Panc1 (cell line): ENCODE measurements at regions not wholly inside any gene's neighbourhood (a gene's known extent, or its start where the extent isn't known, plus 50 kb on each side); places are given as distances from the start of the nearest gene placed in this dataset.

ENCODE experiments used
- CTCF ChIP-seq: fragments of 450-650 bp; IDR thresholded peaks from 2 replicates; pipeline ENCODE4 v1.5.1; 2017; ENCODE audit warnings: mild to moderate bottlenecking
- POLR2AphosphoS5 ChIP-seq: IDR thresholded peaks from 2 replicates; pipeline ENCODE4 v1.6.1; 2012; ENCODE audit warnings: mild to moderate bottlenecking, low read depth, low read length, moderate library complexity
- REST ChIP-seq, 2 experiments: IDR thresholded peaks; 2 replicates each; pipeline ENCODE4 v1.6.1; 2011 to 2012; ENCODE audit warnings: low read depth in 2 of 2, control low read depth in 1 of 2, low read length in 1 of 2, mild to moderate bottlenecking in 1 of 2, moderate library complexity in 1 of 2; ENCODE audit not compliant: insufficient read depth in 1 of 2
- SIN3A ChIP-seq: IDR thresholded peaks from 2 replicates; pipeline ENCODE4 v1.6.1; 2012; ENCODE audit warnings: low read depth, mild to moderate bottlenecking, low read length, moderate library complexity, borderline replicate concordance; ENCODE audit not compliant: insufficient read depth
- TCF7L2 ChIP-seq: IDR thresholded peaks from 2 replicates; pipeline ENCODE4 v1.6.1; 2011; ENCODE audit warnings: mild to moderate bottlenecking, low read depth, low read length, inconsistent platforms

GRCh38 chr12:108053512-108053911 lies 75.6 kb upstream of the WSCD2 start:
- TF ChIP-seq CTCF, result no peak
- TF ChIP-seq TCF7L2, result no peak
- TF ChIP-seq SIN3A, result no peak
- TF ChIP-seq POLR2AphosphoS5, result no peak
- TF ChIP-seq REST (IDR thresholded peaks at IDR 0.05; ENCODE audit: insufficient read depth in 1 of 2, low read depth in 2 of 2, low read length in 1 of 2), result no peak
